HG03025 (cell line): ENCODE measurements at regions not wholly inside any gene's neighbourhood (a gene's known extent, or its start where the extent isn't known, plus 50 kb on each side); places are given as distances from the start of the nearest gene placed in this dataset.
"Not testable (repeated sequence)": the region's sequence is repeated elsewhere in the genome, so short reads cannot be mapped to it uniquely, and the experiment has no call there.

Source experiments
- ATAC-seq: cut with Tn5 transposase; IDR thresholded peaks from one replicate; pipeline ENCODE4 v1.9.1; 2021; ENCODE audit warnings: mild to moderate bottlenecking, moderate library complexity; ENCODE audit not compliant: unreplicated experiment, low FRiP score

GRCh38 chr12:114829244-114829643, 145.3 kb upstream of the TBX3 start:
- ATAC-seq, result not testable (repeated sequence)

DNA sequence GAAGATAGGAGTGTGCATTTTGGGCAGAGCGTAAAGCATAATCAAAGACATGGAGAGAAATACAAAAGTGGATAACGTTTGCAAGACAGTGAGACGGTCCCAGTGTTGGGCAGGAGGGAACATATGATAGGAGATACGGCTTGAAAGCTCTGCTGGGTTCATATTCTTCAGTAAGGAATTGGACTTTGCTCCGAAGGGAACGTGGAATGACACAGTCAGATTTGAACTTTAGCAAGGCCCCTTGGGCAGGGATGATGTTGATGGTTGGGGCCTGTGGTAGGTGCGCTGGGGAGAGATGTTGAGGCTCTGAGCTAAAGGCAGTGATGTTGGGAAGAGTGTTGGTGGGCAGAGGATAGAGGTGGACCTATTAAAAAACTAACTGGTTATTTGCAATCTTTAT, 143.5 kb upstream of the TBX3 start:
- ATAC-seq, result no peak

DNA sequence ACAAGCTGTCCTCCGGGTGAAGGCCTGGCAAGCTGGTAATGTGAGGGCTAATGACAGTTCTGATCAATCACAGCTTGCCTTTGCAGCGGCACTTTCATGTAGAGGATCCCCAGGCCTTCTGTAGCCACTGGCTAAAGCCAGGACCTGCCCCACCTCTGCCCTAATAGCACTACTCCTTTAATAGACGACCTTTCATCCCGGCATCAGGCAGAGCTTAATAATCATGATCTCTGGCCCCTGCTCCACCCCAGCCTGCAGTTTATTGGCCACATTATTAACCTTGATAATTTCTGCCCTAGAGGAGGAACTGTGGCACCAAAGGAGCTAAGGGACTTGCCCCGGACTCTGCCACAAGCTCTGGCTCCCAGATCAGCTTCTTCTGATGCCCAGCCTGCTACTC, 142.3 kb upstream of the TBX3 start:
- ATAC-seq, result no peak

DNA sequence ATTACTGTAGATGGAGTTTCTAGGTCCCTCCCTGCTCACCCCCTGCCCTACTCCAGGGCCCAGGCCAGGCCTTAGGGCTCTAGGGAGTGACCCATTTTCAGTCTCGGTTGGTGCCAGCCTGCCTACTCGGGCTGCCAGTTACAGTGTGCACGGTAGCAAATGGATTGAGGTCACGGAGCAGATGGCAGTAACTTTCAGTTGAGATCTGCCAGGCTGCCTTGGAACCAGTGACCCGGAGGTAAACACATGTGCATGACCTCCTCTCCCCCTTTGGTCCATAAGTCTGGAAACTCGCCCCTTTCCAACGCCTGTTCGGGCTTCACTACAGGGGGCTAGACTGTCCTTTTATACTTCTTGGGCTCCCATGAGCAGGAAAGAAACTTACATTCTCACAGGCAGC, 139.7 kb upstream of the TBX3 start:
- ATAC-seq, result no peak

- no peak for ATAC-seq
Observed at GRCh38 chr12:114821570-114821969, 137.6 kb upstream of the TBX3 start.

GRCh38 chr12:114820796-114821195, 136.8 kb upstream of the TBX3 start:
- no peak for ATAC-seq

GRCh38 chr12:114817571-114818425, 133.8 kb upstream of the TBX3 start:
- ATAC-seq, result no peak

DNA sequence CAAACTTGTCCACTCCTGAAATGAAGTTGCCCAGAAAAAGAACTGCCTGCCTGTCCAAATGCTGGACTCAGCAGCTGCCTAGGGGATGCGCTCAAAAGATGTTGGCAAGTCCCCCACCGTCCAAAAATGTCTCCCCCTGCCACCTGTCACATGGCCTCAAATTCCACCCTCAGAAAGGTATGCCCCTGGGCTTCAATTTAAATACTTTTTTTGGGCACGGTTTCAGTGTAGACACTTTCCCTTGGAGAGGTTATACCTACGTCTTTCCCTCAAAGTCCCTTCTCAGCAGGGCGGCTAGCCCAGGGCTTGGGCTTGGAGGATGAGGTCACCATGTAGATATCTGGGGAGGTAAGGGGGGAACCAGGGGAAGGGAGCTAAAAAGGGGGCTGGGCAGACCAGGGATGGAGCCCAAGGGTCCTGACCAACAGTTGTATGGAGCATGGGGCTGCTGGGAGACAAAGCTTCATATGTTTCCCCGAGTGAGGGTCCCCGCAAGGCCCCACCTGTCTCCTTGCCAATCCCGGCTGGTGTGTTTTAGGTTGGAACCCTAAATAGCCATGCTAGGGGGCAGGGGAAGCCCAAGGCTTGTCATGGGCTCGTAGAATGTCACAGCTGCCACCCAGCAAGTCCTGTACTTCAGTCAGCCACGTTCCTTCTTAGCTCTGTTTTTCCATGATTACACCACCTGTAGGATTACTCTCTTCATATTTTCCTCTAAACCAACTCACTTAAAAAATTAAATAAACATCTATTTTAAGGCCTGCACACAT, 131.2 kb upstream of the TBX3 start:
- no peak for ATAC-seq

DNA sequence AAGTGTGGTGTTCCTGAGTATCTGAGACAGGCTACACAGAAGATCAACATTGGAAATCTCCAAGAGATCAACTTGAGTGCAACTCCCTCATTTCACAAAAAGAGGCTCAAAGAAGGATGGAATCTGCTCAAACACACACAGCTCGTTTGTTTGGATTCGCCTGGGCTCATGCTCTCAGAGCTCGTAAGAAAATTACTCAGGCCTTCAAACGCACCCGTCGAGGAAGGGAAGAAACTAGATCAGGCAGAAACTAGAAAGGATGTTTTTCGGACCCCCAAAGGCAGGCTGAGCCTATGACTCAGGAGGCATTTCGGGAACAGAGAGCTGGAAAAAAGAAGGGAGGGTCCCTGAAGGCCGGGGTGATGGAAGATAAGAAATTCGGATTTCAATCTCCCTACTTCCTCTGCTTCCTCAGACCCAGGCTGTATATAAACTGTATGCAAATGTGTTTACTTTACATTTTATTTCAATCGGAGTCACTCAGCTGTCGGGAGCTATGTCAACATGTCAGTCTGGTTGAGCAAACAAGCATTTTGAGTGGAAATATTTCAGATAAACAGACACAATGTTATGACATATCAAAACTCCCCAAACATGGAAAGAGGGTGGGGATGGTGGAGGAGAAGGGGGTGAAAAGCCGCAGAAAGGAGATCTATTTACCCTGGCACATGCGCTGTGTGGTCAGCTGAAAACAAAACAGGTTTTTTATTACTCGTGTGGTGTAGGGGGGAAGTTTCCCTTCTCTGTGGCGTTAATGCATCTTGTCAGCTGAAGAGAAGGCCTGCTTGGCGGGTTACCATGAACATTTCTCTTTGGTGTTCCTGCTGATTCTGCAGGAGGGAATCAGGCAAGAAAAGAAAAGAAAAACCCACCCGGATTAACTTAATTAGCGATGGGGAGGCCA, 129.1 kb upstream of the TBX3 start:
- no peak for ATAC-seq

DNA sequence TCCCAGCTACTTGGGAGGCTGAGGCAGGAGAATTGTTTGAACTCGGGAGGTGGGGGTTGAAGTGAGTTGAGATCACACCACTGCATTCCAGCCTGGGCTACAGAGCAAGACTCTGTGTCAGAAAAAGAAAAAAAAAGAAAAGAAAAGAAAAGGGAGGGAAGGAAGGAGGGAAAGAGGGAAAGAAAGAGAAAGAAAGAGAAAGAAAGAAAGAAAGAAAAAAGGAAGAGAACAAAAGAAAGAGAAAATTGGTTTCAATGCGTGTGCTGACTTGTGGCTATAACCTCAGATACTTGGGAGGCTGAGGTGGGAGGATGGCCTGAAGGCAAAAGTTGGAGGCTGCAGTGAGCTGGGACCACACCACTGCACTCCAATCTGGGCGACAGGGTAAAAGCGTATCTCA, 128.4 kb upstream of the TBX3 start:
- no peak for ATAC-seq

GRCh38 chr12:114809097-114809496, 125.1 kb upstream of the TBX3 start:
- no peak for ATAC-seq

DNA sequence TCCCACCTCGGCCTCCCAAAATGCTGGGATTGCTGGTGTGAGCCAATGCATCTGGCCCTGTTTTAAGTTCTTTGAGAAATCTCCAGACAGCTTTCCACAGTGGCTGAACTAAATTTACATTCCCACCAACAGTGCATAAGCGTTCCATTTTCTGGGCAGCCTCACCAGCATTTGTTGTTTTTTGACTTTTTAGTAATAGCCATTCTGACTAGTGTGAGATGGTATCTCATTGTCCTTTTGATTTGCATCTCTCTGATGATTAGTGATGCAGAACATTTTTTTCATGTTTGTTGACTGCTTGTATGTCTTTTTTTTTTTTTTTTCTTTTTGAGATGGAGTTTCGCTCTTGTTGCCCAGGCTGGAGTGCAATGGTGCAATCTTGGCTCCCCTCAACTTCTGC, 117.4 kb upstream of the TBX3 start:
- not testable (repeated sequence) for ATAC-seq

DNA sequence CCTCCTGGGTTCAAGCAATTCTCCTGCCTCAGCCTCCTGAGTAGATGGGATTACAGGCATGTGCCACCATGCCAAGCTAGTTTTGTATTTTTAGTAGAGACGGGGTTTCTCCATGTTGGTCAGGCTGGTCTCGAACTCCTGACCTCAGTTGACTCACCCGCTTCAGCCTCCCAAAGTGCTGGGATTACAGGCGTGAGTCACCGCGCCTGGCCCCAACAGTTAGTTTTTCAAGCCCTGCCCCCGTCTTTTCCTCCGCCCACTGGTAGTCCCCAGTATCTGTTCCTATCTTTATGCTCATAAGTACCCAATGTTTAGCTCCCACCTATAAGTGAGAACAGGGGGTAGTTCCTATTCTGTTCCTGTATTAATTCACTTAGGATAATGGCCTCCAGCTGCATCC, 116.6 kb upstream of the TBX3 start:
- not testable (repeated sequence) for ATAC-seq

DNA sequence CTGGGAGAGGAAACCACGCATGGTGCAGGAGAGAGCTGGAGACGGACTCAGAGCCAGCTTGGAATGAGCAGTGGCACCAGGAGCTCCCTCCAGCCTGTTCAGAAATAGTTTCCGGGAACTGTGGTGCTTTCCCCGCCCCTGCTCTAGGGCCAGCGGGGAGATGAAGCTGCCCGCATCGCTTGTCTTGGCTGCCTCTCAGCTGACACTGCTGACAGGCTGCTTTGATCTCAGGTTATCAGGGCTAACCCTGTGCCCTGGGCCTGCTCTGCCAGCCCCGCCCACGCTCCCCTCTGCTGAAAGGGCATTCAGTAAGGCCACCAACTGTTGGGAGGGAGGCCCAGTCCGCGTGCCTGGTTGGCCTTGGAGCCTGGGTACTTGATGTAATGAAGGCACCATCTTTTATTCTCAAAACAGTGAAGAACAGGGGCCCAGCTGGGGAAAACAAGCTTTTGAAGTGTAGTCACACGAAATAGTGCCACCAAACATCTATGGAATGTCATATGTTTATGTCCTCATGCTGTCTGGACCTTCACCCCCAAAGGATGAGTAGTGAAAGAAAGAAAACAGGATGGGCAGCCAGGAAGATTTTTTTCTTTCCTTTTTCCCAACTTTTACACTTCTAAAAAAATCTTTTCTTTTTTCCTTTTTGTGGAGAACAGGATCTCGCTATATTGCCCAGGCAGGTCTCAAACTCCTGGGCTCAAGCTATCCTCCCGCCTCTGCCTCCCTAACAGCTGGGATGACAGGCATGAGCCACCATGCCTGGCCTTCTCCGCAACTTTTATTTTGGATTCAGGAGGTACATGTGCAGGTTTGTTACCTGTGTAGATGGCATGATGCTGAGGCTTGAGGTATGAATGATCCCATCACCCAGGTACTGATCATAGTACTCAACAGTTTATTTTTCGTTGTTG, 115.9 kb upstream of the TBX3 start:
- no peak for ATAC-seq

GRCh38 chr12:114794049-114794558, 110.1 kb upstream of the TBX3 start:
- ATAC-seq, result no peak

DNA sequence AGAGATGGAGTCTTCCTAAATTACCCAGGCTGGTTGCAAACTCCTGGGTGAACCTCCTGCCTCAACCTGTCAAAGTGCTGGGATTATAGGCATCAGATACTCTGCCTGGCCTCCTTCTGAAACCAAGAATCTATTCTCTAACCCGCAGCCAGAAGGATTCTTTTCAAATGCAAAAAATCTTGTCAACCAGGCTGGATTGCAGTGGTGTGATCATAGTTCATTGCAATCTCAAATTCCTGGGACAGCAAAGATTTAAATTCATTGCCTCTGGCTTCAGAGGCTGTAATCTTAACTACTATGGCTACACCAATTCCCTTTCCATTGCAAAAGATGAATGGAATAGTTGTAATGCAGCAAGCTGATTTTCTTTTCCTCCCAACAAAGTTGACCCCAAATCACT, 106.3 kb upstream of the TBX3 start:
- no peak for ATAC-seq

DNA sequence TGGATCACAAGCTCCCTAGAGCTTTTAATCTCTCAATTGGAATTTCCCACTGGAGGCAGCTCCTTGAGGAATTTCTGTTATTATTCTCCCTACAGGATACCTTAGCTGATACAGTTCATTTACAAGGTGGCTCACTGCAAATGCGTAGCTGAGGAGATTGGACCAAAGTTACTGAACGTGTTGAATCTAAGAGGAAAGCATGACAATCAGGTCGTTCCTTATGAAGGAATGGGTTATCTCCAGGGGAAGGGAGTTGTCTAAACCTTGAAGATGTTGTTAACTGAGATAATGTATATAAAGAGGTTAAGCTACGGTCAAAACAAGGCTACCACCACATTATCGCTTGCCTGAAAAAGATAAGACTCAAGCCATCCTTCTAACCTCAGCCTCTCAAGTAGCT, 105.8 kb upstream of the TBX3 start:
- no peak for ATAC-seq

GRCh38 chr12:114789276-114789675, 105.3 kb upstream of the TBX3 start:
- ATAC-seq, result no peak

DNA sequence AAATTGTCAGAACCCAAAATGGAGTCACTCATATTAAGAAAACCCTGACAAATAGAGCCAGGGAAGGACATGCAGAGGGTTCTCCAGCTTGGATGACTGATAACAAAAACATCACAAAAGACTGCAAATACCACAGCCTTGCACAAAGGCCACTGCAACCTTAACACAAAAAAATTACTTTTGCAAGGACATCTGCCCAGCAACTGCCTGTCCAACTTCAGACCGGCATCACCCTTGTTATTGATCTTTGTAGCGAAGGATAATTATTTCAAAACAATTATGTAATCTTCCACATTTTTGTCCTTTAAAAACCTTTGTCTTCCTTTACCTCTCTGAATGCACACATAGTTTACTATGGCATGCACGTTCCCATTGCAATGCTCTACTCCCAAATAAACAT, 100.6 kb upstream of the TBX3 start:
- no peak for ATAC-seq
